NCI-H524 (cell line): ENCODE measurements at regions not wholly inside any gene's neighbourhood (a gene's known extent, or its start where the extent isn't known, plus 50 kb on each side); places are given as distances from the start of the nearest gene placed in this dataset.
"Not testable (repeated sequence)": the region's sequence is repeated elsewhere in the genome, so short reads cannot be mapped to it uniquely, and the experiment has no call there.

Experiments
- DNase-seq, 2 experiments: peaks; one replicate each; lab custom pipeline; 2025; lab: John Stamatoyannopoulos, UW

DNA sequence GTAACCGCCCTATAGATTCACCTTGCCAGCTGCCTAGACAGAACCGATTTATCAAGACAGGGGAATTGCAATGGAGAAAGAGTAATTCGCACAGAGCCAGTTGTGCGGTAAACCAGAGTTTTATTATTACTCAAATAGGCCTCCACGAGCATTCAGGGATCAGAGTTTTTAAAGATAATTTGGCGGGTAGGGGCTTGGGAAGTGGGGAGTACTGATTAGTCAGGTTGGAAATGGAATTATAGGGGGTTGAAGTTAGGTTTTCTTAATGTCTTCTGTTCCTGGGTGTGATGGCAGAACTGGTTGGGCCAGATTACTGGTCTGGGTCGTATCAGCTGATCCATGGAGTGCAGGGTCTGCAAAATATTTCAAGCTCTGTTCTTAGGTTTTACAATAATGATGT lies 756.9 kb upstream of the ADGRB3 start:
- DNase-seq, result not testable (repeated sequence)

DNA sequence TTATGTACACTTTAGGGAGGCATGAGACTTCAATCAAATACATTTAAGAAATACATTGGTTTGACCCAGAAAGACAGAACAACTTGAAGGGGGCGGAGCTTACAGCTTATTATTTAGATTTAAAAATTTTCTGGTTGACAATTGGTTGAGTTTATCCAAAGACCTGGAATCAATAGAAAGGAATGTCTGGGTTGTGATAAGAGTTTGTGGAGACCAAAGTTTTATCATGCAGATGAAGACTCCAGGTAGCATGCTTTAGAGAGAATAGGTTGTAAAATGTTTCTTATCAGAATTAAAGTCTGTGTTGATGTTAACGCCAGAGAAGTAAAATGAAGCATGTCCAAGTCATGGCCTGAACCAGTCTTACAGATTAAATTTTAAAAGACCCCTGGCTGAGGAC lies 757.8 kb upstream of the ADGRB3 start:
- DNase-seq, result no peak

DNA sequence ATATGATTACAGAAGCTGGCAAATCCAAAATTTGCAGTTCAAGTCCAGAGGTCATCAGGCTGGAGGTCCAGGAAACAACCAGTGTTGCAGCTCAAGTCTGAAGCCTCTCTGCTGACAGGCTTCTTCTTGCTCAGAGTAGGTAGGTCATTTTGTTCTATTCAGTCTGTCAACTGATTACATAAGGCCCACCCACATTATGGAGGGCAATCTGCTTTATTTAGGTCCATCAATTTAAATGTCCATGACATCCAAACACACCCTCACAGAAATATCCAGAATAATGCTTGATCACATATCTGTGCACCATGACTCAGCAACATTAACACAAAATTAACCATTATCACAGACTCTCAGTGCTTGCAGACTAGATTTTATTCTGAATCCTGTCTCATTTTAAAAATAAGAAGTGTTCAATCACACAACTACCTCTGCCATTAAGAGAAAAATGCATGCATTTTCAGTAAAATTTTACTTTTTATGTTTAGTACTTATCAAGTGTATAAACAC lies 759.2 kb upstream of the ADGRB3 start:
- DNase-seq, result no peak

DNA sequence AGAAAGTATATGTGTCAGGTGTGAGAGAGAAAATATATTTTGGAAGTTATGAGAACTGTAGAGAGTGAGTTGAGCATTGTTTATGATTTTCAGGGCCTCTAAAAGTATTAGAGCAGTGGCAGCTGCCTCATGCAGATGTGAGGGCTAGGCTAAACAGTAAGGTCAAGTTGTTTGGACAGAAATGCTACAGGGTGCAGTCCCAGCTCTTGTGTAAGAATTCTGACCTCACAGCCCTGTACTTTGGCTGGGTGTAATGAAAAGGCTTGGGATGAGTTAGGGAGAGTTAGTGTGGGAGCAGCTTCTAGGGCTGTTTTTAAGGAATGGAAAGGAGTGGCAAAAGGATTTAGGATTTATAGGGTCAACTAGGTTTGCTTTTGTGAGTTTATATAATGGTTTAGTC lies 764.8 kb upstream of the ADGRB3 start:
- no peak for DNase-seq

DNA sequence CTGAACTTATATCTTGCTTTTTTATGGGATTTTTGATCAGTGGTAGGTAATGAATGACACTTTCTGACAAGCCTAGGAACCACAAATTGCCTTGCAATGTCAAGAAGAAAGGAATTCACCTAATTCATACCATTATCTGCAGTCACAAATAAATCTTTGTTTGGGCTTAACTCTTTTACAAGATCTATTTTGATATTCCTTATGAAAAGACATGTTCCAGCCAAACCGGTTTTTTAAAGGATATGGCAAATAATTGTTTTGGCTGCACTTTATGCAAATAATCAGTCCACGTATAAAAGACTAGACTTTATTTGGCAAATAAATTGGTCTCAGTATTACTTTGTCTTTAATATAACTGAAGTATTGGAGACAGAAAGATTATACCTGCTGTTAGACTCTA lies 771.7 kb upstream of the ADGRB3 start:
- DNase-seq, result no peak

DNA sequence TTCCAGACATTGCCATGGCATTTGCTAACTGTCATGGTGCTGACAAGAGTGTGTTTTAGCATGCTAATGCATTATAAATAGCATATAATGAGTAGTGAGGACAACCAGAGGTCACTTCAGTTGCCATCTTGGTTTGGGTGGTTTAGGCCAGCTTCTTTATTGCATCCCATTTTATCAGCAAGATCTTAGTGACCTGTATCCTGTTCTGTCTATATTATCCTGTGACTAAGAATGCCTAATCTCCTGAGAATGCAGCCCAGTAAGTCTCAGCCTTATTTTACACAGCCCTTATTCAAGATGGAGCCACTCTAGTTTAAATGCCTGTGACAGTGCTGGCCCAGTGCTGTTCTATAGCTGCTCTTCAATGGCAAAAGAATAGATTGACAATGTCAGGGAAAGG lies 781.0 kb upstream of the ADGRB3 start:
- no peak for DNase-seq

DNA sequence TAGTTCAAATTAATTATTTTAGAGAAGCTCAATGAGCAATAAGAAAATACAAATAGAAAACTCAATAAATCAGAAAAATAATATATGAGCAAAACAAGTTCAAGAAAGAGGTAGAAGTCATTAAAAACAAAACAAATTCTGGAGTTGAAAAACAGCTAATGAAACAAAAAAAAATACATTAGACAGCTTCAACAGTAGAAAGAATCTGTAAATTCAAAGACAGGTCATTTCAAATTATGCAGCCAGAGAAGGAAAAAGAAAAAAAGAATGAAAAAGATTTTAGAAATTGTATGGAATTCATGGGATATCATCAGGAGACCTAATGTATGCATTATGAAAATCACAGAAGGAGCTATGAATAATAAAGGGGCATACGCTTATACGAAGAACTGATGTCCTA lies 795.3 kb upstream of the ADGRB3 start:
- no peak for DNase-seq

DNA sequence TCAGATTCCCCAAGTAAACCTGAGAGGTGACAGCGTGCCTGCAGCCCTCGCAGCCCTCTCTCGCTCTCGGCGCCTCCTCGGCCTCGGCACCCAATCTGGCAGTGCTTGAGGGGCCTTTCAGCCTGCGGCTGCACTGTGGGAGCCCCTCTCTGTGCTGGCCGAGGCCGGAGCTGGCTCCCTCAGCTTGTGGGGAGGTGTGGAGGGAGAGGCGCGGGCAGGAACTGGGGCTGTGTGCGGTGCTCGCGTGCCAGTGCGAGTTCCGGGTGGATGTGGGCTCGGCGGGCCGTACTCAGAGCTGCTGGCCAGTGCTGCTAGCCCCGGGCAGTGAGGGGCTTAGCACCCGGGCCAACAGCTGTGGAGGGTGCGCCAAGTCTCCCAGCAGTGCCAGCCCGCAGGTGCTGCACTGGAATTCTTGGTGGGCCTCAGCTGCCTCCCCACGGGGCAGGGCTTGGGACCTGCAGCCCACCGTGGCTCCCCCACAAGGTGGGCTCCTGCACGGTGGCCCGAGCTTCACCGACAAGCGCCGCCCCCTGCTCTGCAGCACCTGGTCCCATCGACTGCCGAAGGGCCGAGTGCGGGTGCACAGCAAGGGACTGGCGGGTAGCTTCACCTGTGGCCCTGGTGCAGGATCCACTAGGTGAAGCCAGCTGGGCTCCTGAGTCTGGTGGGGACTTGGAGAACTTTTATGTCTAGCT lies 809.7 kb upstream of the ADGRB3 start:
- DNase-seq, result no peak

DNA sequence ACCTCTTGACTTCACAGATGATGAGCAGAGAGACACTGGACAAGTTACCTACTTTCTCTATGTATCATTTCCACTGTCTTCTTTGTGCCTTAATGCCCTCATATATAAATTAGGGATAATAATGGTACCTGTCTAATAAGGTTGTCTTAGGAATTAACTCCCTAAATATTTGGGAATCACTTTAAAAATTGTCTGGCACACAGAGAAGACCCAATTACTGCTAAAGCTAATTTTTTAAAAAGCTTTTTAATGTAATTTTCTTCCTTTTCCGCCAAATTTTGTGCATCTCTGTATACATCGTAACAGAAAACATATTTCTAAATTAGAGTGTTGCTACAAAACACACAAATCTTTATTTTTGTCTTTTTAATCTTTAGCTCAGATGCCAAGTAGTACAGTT lies 816.8 kb upstream of the ADGRB3 start:
- no peak for DNase-seq

DNA sequence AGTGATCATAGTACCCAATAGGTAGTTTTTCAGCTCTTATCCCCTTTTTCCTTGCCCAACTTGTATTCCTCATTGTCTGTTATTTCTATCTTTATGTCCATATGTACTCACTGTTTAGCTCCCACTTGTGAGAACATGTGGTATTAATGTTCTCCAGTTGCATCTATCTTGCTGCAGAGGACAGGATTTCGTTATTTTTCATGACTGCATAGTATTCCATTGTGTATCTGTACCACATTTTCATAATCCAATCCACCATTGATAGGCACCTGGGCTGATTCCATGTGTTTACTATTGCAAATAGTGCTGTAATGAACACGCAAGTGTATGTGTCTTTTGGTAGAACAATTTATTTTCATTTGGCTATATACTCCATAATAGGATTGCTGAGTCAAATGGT lies 819.5 kb upstream of the ADGRB3 start:
- no peak for DNase-seq

DNA sequence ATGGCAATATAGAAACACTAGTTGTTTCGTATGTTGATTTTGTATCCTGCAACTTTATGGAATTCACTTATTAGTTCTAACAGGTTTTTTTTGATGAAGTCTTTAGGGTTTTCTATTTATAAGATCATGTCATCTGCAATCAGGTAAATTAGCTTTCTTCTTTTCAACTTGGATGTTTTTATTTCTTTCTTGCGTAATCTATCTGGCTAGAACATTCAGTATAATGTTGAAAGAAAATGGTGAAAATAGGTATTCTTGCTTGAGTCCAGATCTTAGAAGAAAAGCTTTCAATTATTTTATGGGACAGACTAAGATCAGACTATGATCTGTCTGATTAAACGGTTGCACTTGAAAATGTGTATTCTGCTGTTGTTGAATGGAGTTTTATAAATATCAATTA lies 820.8 kb upstream of the ADGRB3 start:
- DNase-seq, result no peak

DNA sequence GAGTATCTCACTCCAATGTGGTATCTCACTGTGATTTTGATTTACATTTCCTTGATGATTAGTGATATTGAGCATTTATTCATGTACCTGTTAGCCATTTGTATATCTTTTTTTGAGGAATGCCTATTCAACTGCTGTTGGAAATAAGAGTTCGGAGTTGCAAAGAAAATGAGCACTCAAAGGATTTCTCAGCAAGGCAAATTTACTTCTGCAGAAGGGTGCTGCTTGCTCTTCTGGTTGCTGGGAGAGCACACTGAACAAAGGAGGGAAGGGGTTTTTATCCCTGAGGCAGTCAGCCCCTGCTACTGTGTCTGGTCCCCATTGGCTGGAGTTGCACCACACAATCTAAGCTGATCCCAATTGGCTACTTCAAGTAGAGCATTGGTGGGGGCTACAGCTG lies 822.4 kb upstream of the ADGRB3 start:
- no peak for DNase-seq

DNA sequence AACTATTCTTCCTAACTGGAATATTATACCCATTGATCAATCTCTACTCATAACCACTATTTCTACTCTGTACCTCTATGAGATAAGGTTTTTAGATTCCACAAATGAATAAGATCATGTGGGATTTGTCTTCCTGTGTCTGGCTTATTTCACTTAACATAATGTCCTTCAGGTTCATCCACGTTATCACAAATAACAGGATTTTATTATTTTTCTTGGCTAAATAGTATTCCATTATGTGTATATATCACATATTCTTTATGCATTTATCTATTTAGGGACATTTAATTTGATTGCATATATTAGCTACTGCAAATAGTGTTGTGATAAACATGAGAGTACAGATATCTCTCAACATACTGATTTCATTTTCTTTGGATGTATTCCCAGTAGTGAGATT lies 823.0 kb upstream of the ADGRB3 start:
- DNase-seq, result no peak

DNA sequence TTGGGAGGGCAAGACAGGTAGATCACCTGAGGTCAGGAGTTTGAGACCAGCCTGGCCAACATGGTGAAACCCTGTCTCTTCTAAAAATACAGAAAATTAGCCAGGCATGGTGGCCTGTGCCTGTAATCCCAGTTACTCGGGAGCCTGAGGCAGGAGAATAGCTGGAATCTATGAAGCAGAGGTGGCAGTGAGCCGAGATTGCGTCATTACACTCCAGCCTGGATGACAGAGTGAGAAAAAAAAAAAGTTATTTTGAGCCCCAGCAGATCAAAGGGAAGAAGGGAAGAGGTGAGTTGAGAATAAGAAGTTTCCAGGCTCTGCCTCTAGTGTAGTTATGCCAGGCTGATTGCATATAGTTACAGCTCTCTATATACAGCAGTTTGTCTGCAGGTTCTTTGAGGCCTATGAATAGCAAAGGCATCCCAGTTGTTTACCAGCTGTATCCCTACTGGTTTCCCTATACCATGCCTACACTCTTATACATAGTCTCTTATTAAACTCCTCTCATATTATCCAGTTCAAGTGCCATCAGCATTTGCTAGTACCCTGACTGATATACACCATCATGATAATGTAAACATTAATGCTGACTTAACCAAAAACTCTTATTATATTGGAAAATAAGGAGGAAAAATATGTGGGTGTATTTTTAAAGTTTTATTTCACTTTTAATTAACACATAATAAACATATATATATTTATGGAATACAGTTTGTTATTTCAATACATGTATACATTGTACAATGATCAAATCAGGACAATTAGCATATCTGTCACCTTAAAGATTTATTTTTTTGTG lies 823.6 kb upstream of the ADGRB3 start:
- no peak for DNase-seq

DNA sequence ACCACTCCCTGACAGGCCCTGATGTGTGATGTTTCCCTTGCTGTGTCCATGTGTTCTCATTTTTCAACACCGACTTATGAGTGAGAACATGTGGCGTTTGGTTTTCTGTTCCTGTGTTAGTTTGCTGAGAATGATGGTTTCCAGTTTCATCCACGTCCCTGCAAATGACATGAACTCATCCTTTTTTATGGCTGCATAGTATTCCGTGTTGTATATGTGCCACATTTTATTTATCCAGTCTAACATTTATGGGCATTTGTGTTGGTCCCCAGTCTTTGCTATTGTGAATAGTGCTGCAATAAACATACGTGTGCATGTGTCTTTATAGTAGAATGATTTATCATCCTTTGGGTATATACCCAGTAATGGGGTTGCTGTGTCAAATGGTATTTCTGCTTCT lies 830.3 kb upstream of the ADGRB3 start:
- not testable (repeated sequence) for DNase-seq

DNA sequence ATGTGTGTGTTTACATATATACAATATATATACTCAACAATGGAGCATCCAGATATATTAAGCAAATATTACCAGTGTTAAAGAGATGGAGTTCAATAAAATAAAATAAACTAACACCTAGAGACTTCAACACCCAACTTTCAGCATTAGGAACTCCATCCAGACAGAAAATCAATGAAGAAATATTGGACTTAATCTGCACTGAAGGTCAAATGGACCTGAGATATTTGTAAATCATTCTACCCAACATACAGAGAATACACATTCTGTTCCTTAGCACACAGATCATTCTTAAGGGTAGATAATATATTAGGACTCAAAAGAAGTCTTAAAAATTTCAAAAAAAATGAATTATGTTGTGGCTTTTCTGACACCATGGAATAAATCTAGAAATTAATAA lies 832.3 kb upstream of the ADGRB3 start:
- DNase-seq, result no peak

DNA sequence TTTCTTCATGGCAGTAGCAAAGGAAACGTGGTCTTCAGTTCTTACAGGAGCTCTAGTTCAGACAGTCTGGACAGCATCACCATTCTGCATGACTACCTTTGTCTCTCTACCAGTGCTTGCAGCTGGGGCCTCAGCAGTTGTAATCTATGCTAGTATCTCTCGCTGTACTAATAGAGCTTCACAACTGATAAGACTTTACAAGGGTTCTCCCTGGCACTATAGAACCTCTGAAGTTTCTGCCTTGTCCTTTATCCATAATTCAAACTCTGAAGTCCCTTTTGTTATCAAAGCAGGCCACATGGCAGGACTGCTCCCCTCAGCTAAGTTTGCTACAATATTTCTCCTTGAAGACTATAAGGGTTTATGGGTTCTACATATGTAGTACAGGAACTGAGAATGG lies 842.1 kb upstream of the ADGRB3 start:
- no peak for DNase-seq

DNA sequence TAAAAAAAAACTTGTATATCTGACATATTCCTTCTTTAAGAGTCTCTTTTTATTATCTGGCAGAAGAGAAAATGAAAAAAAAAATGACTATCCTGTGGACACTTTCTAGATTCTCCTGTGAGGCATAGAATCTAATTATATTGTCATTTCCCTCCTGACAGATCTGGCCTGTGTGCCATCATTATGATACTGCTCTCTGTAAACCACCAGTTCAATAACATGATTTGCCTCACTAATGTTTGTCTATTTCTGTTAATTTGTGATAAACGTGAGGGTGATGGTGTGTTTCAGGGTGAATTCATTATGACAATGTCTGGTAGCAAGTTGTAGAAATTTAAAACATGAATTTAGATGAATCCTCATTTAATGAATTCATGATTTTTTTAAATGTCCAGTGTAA lies 844.5 kb upstream of the ADGRB3 start:
- DNase-seq, result no peak

DNA sequence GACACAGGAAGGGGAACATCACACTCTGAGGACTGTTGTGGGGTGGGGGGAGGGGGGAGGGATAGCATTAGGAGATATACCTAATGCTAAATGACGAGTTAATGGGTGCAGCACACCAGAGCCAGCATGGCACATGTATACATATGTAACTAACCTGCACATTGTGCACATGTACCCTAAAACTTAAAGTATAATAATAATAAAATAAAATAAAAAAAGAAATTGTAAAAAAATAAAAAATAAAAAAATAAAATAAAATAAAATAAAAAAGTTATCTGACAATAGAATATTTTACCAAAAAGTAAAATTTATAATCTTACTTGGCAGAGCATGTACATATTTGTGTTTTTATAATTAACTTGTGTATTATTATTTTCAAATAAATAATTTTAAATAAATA lies 848.0 kb upstream of the ADGRB3 start:
- not testable (repeated sequence) for DNase-seq

DNA sequence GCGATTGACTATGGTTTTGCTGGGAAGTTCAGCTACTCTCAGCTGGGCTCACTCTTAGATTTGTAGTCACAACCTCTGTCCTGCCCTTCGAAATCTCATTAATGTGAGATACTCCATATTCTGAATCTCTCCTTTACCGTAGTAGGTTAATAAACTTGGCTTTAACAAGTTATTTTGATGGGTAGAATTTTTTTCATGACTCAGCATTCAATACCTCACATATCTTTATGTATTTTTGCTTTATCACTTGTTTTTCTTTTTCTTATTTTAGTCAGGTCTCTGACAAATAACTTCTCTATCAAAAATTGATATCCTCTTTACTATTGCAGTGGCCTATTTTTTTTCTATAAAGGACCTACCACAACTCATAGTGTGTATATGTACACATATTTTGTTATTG lies 855.2 kb upstream of the ADGRB3 start:
- DNase-seq, result no peak

DNA sequence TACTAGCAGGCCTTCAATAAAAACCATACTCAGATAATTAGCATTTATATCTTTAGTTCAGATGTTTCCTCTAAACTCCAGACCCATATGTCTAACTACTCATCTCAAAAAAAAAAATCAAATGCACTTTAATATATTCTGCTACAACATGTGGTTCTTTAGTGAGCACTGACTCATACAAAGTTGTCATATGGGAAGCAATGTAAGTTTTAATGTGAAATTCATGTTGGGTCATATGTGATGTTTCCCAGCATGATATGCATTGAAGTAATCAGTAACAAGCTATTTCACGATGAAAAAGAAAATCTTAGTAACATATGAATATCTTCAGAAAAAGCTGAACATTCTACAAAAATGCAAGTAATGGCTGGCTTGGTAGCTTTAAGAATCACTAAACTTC lies 859.7 kb upstream of the ADGRB3 start:
- DNase-seq, result peak in 1 of 2 experiments; percentile 51

DNA sequence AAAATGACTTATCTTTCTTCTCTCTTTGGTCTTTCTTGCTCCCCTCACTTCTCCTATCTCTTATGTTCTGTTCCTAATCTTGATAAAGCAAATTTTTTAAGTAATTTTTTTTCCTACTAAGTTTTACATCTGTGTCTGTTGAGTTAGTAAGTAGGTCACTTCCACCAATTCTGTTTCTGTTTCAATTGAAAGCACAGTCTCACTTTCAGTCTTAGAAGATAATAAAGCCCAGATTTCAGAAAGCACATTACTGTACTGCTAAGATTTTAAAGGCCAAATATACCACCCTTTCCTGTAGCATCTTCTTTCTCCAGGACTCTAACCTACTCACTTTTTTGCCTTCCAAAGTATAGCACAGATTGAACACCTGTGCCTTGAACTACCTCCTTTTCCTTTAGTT lies 866.1 kb upstream of the ADGRB3 start:
- DNase-seq, result no peak

DNA sequence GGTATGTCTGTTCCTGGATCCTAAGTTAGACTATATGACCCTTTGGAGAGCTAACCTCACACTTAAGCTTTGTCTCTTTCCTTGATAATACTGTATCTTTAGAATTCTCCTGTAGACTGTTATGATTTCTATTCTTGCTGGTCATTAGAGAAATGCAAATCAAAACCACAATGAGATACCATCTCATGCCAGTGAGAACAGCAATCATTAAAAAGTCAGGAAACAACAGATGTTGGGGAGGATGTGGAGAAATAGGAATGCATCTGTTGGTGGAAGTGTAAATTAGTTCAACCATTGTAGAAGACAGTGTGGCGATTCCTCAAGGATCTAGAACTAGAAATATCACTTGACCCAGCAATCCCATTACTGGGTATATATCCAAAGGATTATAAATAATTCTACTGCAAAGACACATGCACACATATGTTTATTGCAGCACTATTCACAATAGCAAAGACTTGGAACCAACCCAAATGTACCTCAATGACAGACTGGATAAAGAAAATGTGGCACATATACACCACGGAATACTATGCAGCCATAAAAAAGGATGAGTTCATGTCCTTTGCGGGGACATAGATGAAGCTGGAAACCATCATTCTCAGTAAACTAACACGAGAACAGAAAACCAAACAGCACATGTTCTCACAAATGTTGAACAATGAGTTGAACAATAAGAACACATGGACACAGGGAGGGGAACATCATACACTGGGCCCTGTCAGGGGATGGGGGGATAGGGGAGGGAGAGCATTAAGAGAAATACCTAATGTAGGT lies 867.8 kb upstream of the ADGRB3 start:
- DNase-seq, result not testable (repeated sequence)
